GM19240 (cell line): ENCODE measurements at regions not wholly inside any gene's neighbourhood (a gene's known extent, or its start where the extent isn't known, plus 50 kb on each side); places are given as distances from the start of the nearest gene placed in this dataset.
"Not testable (repeated sequence)": the region's sequence is repeated elsewhere in the genome, so short reads cannot be mapped to it uniquely, and the experiment has no call there.

ENCODE experiments used
- DNase-seq: peaks from one replicate; pipeline ENCODE4 v3.0.0; 2011; ENCODE audit warnings: low spot score; ENCODE audit not compliant: insufficient read length

- no peak for DNase-seq
Measured at GRCh38 chr6:85089255-85089654, 324.9 kb upstream of the TBX18 start.

GRCh38 chr6:85085875-85086274 lies 321.5 kb upstream of the TBX18 start:
- no peak for DNase-seq

GRCh38 chr6:85081102-85081501 lies 316.7 kb upstream of the TBX18 start:
- DNase-seq = no peak

GRCh38 chr6:85079761-85080160 lies 315.4 kb upstream of the TBX18 start:
- no peak for DNase-seq

GRCh38 chr6:85078058-85078457 lies 313.7 kb upstream of the TBX18 start:
- no peak for DNase-seq

- no peak for DNase-seq
Measured at GRCh38 chr6:85077098-85077497, 312.7 kb upstream of the TBX18 start.

GRCh38 chr6:85071845-85072244 lies 307.4 kb upstream of the TBX18 start:
- not testable (repeated sequence) for DNase-seq

- DNase-seq = no peak
Measured at GRCh38 chr6:85069577-85069976, 305.2 kb upstream of the TBX18 start.

- no peak for DNase-seq
Measured at GRCh38 chr6:85068221-85068620, 303.8 kb upstream of the TBX18 start.

GRCh38 chr6:85066266-85066665 lies 301.9 kb upstream of the TBX18 start:
- DNase-seq = no peak

- no peak for DNase-seq
Measured at GRCh38 chr6:85065831-85066230, 301.4 kb upstream of the TBX18 start.

GRCh38 chr6:85063611-85064010 lies 299.2 kb upstream of the TBX18 start:
- no peak for DNase-seq

GRCh38 chr6:85062884-85063283 lies 298.5 kb upstream of the TBX18 start:
- DNase-seq = no peak

- no peak for DNase-seq
Measured at GRCh38 chr6:85058806-85059205, 294.4 kb upstream of the TBX18 start.

GRCh38 chr6:85050149-85050548 lies 285.8 kb upstream of the TBX18 start:
- DNase-seq = no peak

GRCh38 chr6:85049282-85049681 lies 284.9 kb upstream of the TBX18 start:
- no peak for DNase-seq

GRCh38 chr6:85047818-85048217 lies 283.4 kb upstream of the TBX18 start:
- DNase-seq = no peak

GRCh38 chr6:85045767-85046166 lies 281.4 kb upstream of the TBX18 start:
- DNase-seq = not testable (repeated sequence)

GRCh38 chr6:85044361-85044760 lies 280.0 kb upstream of the TBX18 start:
- no peak for DNase-seq

- no peak for DNase-seq
Measured at GRCh38 chr6:85041376-85041775, 277.0 kb upstream of the TBX18 start.

- no peak for DNase-seq
Measured at GRCh38 chr6:85037221-85037620, 272.8 kb upstream of the TBX18 start.

- DNase-seq = no peak
Measured at GRCh38 chr6:85035766-85036165, 271.4 kb upstream of the TBX18 start.

GRCh38 chr6:85033547-85033946 lies 269.1 kb upstream of the TBX18 start:
- no peak for DNase-seq

GRCh38 chr6:85026021-85026420 lies 261.6 kb upstream of the TBX18 start:
- DNase-seq = no peak
